HG02981 (cell line): ENCODE measurements at regions not wholly inside any gene's neighbourhood (a gene's known extent, or its start where the extent isn't known, plus 50 kb on each side); places are given as distances from the start of the nearest gene placed in this dataset.

Experiments
- ATAC-seq: cut with Tn5 transposase; IDR thresholded peaks from one replicate; pipeline ENCODE4 v1.9.1; 2021; ENCODE audit warnings: mild to moderate bottlenecking, moderate library complexity; ENCODE audit not compliant: unreplicated experiment

DNA sequence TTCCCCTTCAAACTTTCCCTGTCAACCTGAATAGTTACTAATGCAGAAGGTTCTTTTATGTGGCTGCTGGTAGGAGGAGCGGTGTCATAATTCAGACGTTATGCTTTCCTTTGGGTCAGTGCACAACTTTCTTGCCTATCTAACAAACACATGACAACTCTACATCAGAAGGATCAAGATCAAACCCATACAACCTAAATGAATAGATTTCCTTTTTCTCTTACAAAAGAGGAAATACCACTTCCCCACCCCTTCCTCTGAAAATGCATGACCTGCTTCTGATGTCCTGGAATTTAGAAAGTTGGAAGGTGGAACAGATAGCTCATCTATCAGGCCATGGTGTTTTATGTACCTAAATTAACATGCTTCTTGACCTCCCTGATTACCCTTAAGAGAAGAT lies 75.7 kb upstream of the ADGRL4 start:
- ATAC-seq: no peak

DNA sequence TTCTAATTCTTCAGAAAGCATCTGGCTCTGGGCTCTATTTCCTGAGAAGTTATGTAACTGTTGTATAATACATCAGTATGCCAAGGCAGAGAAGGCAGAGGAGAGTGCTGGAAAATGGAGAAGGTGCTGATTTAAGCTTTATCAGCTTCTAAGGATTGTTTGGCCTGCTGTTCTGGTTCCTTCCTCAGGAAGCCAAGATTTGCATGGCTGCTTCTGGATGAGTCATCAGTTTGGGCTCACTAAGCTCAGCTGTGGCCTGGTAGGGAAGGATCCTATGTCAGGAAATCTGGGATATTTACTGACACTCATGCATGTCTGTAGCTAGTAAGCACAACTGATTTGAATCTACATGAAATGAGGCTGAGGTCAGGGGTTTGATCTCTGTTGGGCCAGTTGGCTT lies 73.2 kb upstream of the ADGRL4 start:
- no peak for ATAC-seq

DNA sequence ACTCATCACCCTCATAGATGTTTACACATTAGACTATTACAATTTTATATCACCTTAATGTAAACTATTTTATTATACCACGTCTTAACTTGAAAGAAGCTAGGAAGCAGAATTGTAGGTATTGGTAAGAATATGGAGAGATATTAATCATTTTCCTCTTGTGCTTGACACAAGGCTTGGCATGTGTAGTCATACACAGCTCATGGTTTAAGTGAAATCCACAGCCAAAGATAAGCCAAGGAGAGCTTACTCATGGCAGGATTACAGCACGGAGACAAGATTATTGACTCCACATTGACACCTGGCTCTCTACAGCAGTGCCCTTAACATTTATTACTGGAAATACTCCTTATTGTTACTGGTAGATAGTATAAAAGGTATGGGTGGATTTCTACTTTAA lies 68.4 kb upstream of the ADGRL4 start:
- no peak for ATAC-seq

DNA sequence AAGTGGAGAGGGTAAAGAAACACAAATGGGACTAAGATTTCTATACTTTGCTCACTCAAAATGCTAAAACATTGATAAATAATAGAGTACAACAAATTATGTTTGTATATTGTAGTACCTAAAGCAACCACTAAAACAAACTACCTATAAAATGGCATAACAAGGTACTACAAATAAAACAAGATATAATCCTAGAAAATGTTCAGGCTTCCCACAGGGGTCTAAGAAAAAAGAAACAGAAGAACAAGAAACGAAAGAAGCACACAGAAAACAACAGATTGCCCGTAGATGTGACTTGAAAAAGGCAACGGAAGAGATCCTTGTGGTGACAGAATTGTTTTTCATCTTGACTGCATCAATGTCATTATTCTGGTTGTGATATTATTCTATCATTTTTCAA lies 63.3 kb upstream of the ADGRL4 start:
- no peak for ATAC-seq

DNA sequence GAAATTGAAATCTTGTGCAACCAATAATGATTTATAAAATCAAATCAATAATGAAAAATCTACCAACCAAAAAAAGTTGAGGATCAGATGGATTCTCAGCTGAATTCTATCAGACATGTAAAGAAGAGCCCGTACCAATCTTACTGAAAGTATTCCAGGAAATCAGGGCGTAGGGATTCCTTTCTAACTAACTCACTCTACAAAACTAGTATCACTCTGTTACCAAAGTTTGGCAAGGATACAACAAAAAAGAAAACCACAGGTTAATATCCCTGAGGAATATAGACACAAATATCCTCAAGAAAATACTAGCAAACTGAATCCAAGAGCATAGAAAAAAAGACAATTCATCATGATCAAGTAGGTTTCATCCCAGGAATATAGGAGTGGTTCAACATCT lies 52.8 kb upstream of the ADGRL4 start:
- no peak for ATAC-seq
